ENCODE measurements at regions not wholly inside any gene's neighbourhood (a gene's known extent, or its start where the extent isn't known, plus 50 kb on each side); places are given as distances from the start of the nearest gene placed in this dataset.

- intact Hi-C loops (cut with DNase I) = no loop called here
- ATAC-seq (ENCODE audit: poor library complexity) (no peak), DNase-seq (no peak)
Observed at GRCh38 chr12:94795044-94795443, 144.7 kb upstream of the TMCC3 start.

GRCh38 chr12:94793191-94793595 lies 142.8 kb upstream of the TMCC3 start:
- no peak for DNase-seq
- ATAC-seq (ENCODE audit: poor library complexity) = no peak
- intact Hi-C loops (cut with DNase I) = no loop called here

GRCh38 chr12:94792693-94793092 lies 142.3 kb upstream of the TMCC3 start:
- intact Hi-C loops (cut with DNase I) = no loop called here
- ATAC-seq (ENCODE audit: poor library complexity) (peak; percentile 71), DNase-seq (peak; percentile 51)

- DNase-seq (no peak), ATAC-seq (ENCODE audit: poor library complexity) (no peak)
- intact Hi-C loops (cut with DNase I) = no loop called here
Observed at GRCh38 chr12:94791933-94792332, 141.6 kb upstream of the TMCC3 start.

- intact Hi-C loops (cut with DNase I) = no loop called here
- ATAC-seq (ENCODE audit: poor library complexity) (no peak), DNase-seq (no peak)
Observed at GRCh38 chr12:94790825-94791224, 140.5 kb upstream of the TMCC3 start.

GRCh38 chr12:94790370-94790769 lies 140.0 kb upstream of the TMCC3 start:
- no peak for DNase-seq
- ATAC-seq (ENCODE audit: poor library complexity) = no peak
- intact Hi-C loops (cut with DNase I) = no loop called here

- intact Hi-C loops (cut with DNase I) = no loop called here
- DNase-seq (no peak), ATAC-seq (ENCODE audit: poor library complexity) (no peak)
Observed at GRCh38 chr12:94789510-94790225, 139.3 kb upstream of the TMCC3 start.

- intact Hi-C loops (cut with DNase I) = no loop called here
- ATAC-seq (ENCODE audit: poor library complexity) = no peak
Observed at GRCh38 chr12:94788298-94788697, 137.9 kb upstream of the TMCC3 start.

GRCh38 chr12:94786906-94787305 lies 136.5 kb upstream of the TMCC3 start:
- intact Hi-C loops (cut with DNase I) = no loop called here
- DNase-seq (no peak), ATAC-seq (ENCODE audit: poor library complexity) (no peak)

More at GRCh38 chr12:94788298-94788697, 137.9 kb upstream of the TMCC3 start:
- no peak for DNase-seq

GRCh38 chr12:94783862-94784261 lies 133.5 kb upstream of the TMCC3 start:
- intact Hi-C loops (cut with DNase I) = no loop called here

GRCh38 chr12:94783343-94783742 lies 133.0 kb upstream of the TMCC3 start:
- DNase-seq (no peak), ATAC-seq (ENCODE audit: poor library complexity) (no peak)
- intact Hi-C loops (cut with DNase I) = no loop called here

More at GRCh38 chr12:94783862-94784261, 133.5 kb upstream of the TMCC3 start:
- DNase-seq (no peak), ATAC-seq (ENCODE audit: poor library complexity) (no peak)

GRCh38 chr12:94781835-94782234 lies 131.5 kb upstream of the TMCC3 start:
- no peak for DNase-seq
- ATAC-seq (ENCODE audit: poor library complexity) = no peak
- intact Hi-C loops (cut with DNase I) = no loop called here

GRCh38 chr12:94779485-94779884 lies 129.1 kb upstream of the TMCC3 start:
- intact Hi-C loops (cut with DNase I) = no loop called here
- DNase-seq (no peak), ATAC-seq (ENCODE audit: poor library complexity) (no peak)

GRCh38 chr12:94777936-94778335 lies 127.6 kb upstream of the TMCC3 start:
- ATAC-seq (ENCODE audit: poor library complexity) = no peak
- DNase-seq = no peak
- intact Hi-C loops (cut with DNase I) = no loop called here

- ATAC-seq (ENCODE audit: poor library complexity) (no peak), DNase-seq (no peak)
- intact Hi-C loops (cut with DNase I) = no loop called here
Observed at GRCh38 chr12:94775710-94776109, 125.4 kb upstream of the TMCC3 start.

GRCh38 chr12:94771741-94772140 lies 121.4 kb upstream of the TMCC3 start:
- ATAC-seq (ENCODE audit: poor library complexity) (no peak), DNase-seq (no peak)
- intact Hi-C loops (cut with DNase I) = no loop called here

- ATAC-seq (ENCODE audit: poor library complexity) (no peak), DNase-seq (no peak)
- intact Hi-C loops (cut with DNase I) = no loop called here
Observed at GRCh38 chr12:94771199-94771598, 120.8 kb upstream of the TMCC3 start.

- intact Hi-C loops (cut with DNase I) = no loop called here
- ATAC-seq (ENCODE audit: poor library complexity) (no peak), DNase-seq (no peak)
Observed at GRCh38 chr12:94770791-94771190, 120.4 kb upstream of the TMCC3 start.

GRCh38 chr12:94769776-94770759 lies 119.7 kb upstream of the TMCC3 start:
- intact Hi-C loops (cut with DNase I) = loop anchor here (10.0 kb wide), 1 partner anchor 225 kb away; no protein-coding TSS in a partner anchor
- DNase-seq = no peak
- no peak for ATAC-seq (ENCODE audit: poor library complexity)

GRCh38 chr12:94769047-94769420 lies 118.7 kb upstream of the TMCC3 start:
- DNase-seq = no peak
- intact Hi-C loops (cut with DNase I) = loop anchor here (10.0 kb wide), 1 partner anchor 224 kb away; no protein-coding TSS in a partner anchor
- no peak for ATAC-seq (ENCODE audit: poor library complexity)

Data from Right ventricle myocardium superior (tissue), 1 donor.